Psoas muscle (tissue), 7 donors: ENCODE measurements at regions not wholly inside any gene's neighbourhood (a gene's known extent, or its start where the extent isn't known, plus 50 kb on each side); places are given as distances from the start of the nearest gene placed in this dataset.
"Not testable (repeated sequence)": the region's sequence is repeated elsewhere in the genome, so short reads cannot be mapped to it uniquely, and the experiment has no call there.

Experiments used
- ATAC-seq, 4 donors: fragments of 200-7000 bp; cut with Tn5 transposase; one replicate each; pipeline ENCODE4 v1.9.1; 2020; ENCODE audit warnings: moderate library complexity in 3 of 4, mild to moderate bottlenecking in 2 of 4
- DNase-seq, 2 donors: peaks; one replicate each; pipeline ENCODE4 v3.0.0-alpha.2; 2020
- H3K27ac ChIP-seq: fragments of 200-600 bp; one replicate; pipeline ENCODE4 v1.8.0; 2022
- H3K27me3 ChIP-seq, 3 donors: fragments of 200-600 bp in 1 of 3; one replicate each; pipeline versions ENCODE4 v1.6.1 to v1.8.0; 2013 to 2022; ENCODE audit warnings: low read length in 2 of 3, mild to moderate bottlenecking in 2 of 3, moderate library complexity in 1 of 3; ENCODE audit not compliant: insufficient read depth in 3 of 3
- H3K36me3 ChIP-seq, 2 donors: fragments of 200-600 bp in 1 of 2; one replicate each; pipeline versions ENCODE4 v1.6.1 to v1.8.0; 2013 to 2022; ENCODE audit warnings: low read depth in 1 of 2, mild to moderate bottlenecking in 1 of 2, moderate library complexity in 1 of 2; ENCODE audit not compliant: insufficient read depth in 1 of 2
- H3K4me1 ChIP-seq: fragments of 200-600 bp; one replicate; pipeline ENCODE4 v1.8.0; 2022
- H3K4me3 ChIP-seq: fragments of 200-600 bp; one replicate; pipeline ENCODE4 v1.8.0; 2022; ENCODE audit warnings: mild to moderate bottlenecking
- H3K9me3 ChIP-seq: fragments of 200-600 bp; one replicate; pipeline ENCODE4 v1.8.0; 2022
- CTCF ChIP-seq: fragments of 200-600 bp; IDR thresholded peaks from one replicate; pipeline ENCODE4 v1.8.0; 2022; ENCODE audit warnings: antibody characterized with exemption
- WGBS, 3 donors: extraction: QIAGEN DNeasy Blood & Tissue Kit; methylation state at CpG; one replicate each; pipeline versions ENCODE4 v1.1.6 to v1.1.7; 2013; 5-methylcytosine and 5-hydroxymethylcytosine counted together
- intact Hi-C, 2 donors: fragments of 100-400 bp; cut with DNase I; formaldehyde crosslinking; loops; one replicate each; pipeline versions ENCODE4 v1.11.0 to v1.14.2; 2022
- donor health status: healthy with polysubstance abuse.
- donor health status: DM: no; HTN: no; CAD: no; lungs with moderate emphysema.
- donor health status: Bipolar disorder and iron deficiency.
- donor health status: healthy.
- donor health status: DM: yes; HTN: yes; CAD: no.
- donor health status: DM: no; HTN: no; CAD: no.
- donor health status: DM: yes; HTN: yes; CAD: no.

GRCh38 chr10:21449288-21449966 is 76.1 kb downstream of the SKIDA1 start:
- DNase-seq, result no peak
- Histone ChIP-seq H3K4me1 (no peaks in the 10 kb centered on the region), H3K36me3 (no peaks in the 10 kb centered on the region), H3K4me3 (no peak overlapping the region), H3K9me3 (peaks cover 4% of the 10 kb centered on the region), H3K27ac (no peak overlapping the region), H3K27me3 (no peaks in the 10 kb centered on the region)
- intact Hi-C loops, result no loop called here
- 84 to 87% (median 86%) methylated on average over 8 of the region's 8 CpGs for WGBS, 3 donors
- ATAC-seq, result no peak
- no peak for TF ChIP-seq CTCF

- Histone ChIP-seq H3K4me1 (no peaks in the 10 kb centered on the region), H3K4me3 (no peak overlapping the region), H3K27me3 (no peaks in the 10 kb centered on the region), H3K36me3 (no peaks in the 10 kb centered on the region), H3K27ac (no peak overlapping the region), H3K9me3 (peaks cover 4% of the 10 kb centered on the region)
- intact Hi-C loops, result no loop called here
- TF ChIP-seq CTCF, result no peak
- ATAC-seq (no peak), DNase-seq (no peak)
- WGBS, 3 donors, result 22 to 28% (median 27%) methylated on average over 1 of the region's 1 CpG
Observed at GRCh38 chr10:21445163-21445562, 80.3 kb downstream of the SKIDA1 start.

GRCh38 chr10:21441625-21442024 is 83.9 kb downstream of the SKIDA1 start:
- DNase-seq, result no peak
- no peak overlapping the region for H3K4me3 ChIP-seq
- no peak for ATAC-seq
- no peaks in the 10 kb centered on the region for H3K36me3 ChIP-seq
- intact Hi-C loops, result no loop called here
- H3K27me3 ChIP-seq, result no peaks in the 10 kb centered on the region
- WGBS, 3 donors, result 85 to 94% (median 87%) methylated on average over 2 of the region's 2 CpGs
- H3K27ac ChIP-seq, result no peak overlapping the region
- no peaks in the 10 kb centered on the region for H3K9me3 ChIP-seq
- TF ChIP-seq CTCF, result no peak
- H3K4me1 ChIP-seq, result no peaks in the 10 kb centered on the region

- intact Hi-C loops, H3K27ac ChIP-seq, H3K4me1 ChIP-seq, H3K4me3 ChIP-seq, H3K36me3 ChIP-seq, ATAC-seq, H3K9me3 ChIP-seq, DNase-seq, H3K27me3 ChIP-seq: not testable (repeated sequence)
- WGBS, 3 donors, result 64 to 78% (median 67%) methylated on average over 10 of the region's 10 CpGs
Observed at GRCh38 chr10:21438914-21439313, 86.6 kb downstream of the SKIDA1 start.

GRCh38 chr10:21437770-21438382 is 87.6 kb downstream of the SKIDA1 start:
- no peaks in the 10 kb centered on the region for H3K4me1 ChIP-seq
- WGBS, 3 donors, result 86 to 91% (median 90%) methylated on average over 8 of the region's 8 CpGs
- intact Hi-C loops, result no loop called here

More at GRCh38 chr10:21437770-21438382, 87.6 kb downstream of the SKIDA1 start:
- H3K4me3 ChIP-seq, result no peak overlapping the region
- DNase-seq (no peak), ATAC-seq (no peak)
- no peaks in the 10 kb centered on the region for H3K36me3 ChIP-seq
- H3K27me3 ChIP-seq, result no peaks in the 10 kb centered on the region
- TF ChIP-seq CTCF, result no peak
- no peak overlapping the region for H3K27ac ChIP-seq
- H3K9me3 ChIP-seq, result no peaks in the 10 kb centered on the region
